SK-N-SH (cell line): ENCODE measurements at regions not wholly inside any gene's neighbourhood (a gene's known extent, or its start where the extent isn't known, plus 50 kb on each side); places are given as distances from the start of the nearest gene placed in this dataset.

ENCODE experiments used
- CTCF ChIA-PET: fragments of 300-600, 350-600 bp; formaldehyde crosslinking; extraction: SDS; loops from one replicate; lab custom pipeline; 2021; lab: Yijun Ruan, JAX
- POLR2A ChIA-PET: fragments of 350-600 bp; sonication (Branson Sonifier 250); formaldehyde crosslinking; extraction: SDS; loops from one replicate; lab custom pipeline; 2020; ENCODE audit warnings: antibody characterized with exemption, inconsistent platforms; lab: Yijun Ruan, JAX
- DNase-seq: peaks from one replicate; pipeline ENCODE4 v3.0.0; 2012
- H2AFZ ChIP-seq: fragments of 200-600 bp; sonication (generic); 2 replicates; pipeline ENCODE4 v1.8.1; 2016; ENCODE audit warnings: antibody characterized with exemption, mild to moderate bottlenecking, low read depth
- H3F3A ChIP-seq: fragments of 200-600 bp; sonication (generic); replicated peaks from 2 replicates; pipeline ENCODE3; 2016; ENCODE audit warnings: antibody characterized with exemption, mild to moderate bottlenecking; ENCODE audit not compliant: insufficient read depth
- H3K27ac ChIP-seq, 2 experiments: fragments of 200-500 bp in 1 of 2; fragments of 200-600 bp in 1 of 2; sonication (Bioruptor generic) in 1 of 2; sonication (generic), shearing (Covaris generic) in 1 of 2; 2 replicates each; pipeline versions ENCODE4 v1.5.1 to v1.6.1; 2014 to 2016; ENCODE audit warnings: low read depth in 2 of 2, inconsistent platforms in 1 of 2, low read length in 1 of 2, mild to moderate bottlenecking in 1 of 2, mixed read lengths in 1 of 2
- H3K27me3 ChIP-seq: fragments of 200-600 bp; sonication (generic), shearing (Covaris generic); 2 replicates; pipeline ENCODE4 v1.6.1; 2016; ENCODE audit warnings: mixed run types; ENCODE audit not compliant: insufficient read depth
- H3K36me3 ChIP-seq, 2 experiments: fragments of 200-500 bp in 1 of 2; fragments of 200-600 bp in 1 of 2; sonication (Bioruptor generic) in 1 of 2; sonication (generic) in 1 of 2; replicated peaks in 1 of 2; 2 replicates each; pipeline versions ENCODE3 to v1.5.1; 2014 to 2016; ENCODE audit warnings: low read length in 1 of 2, mild to moderate bottlenecking in 1 of 2; ENCODE audit not compliant: insufficient read depth in 2 of 2, control insufficient read depth in 1 of 2
- H3K4me1 ChIP-seq, 2 experiments: fragments of 200-500 bp in 1 of 2; fragments of 200-600 bp in 1 of 2; sonication (Bioruptor generic) in 1 of 2; sonication (generic), shearing (Covaris generic) in 1 of 2; 2 replicates each; pipeline versions ENCODE4 v1.5.1 to v1.6.1; 2014 to 2016; ENCODE audit warnings: low read depth in 1 of 2, low read length in 1 of 2, mixed run types in 1 of 2; ENCODE audit not compliant: insufficient read depth in 2 of 2, control insufficient read depth in 1 of 2
- H3K4me2 ChIP-seq: fragments of 200-600 bp; sonication (generic), shearing (Covaris generic); 2 replicates; pipeline ENCODE4 v1.6.1; 2017; ENCODE audit warnings: mixed run types
- H3K4me3 ChIP-seq, 2 experiments: fragments of 200-500 bp in 1 of 2; fragments of 200-600 bp in 1 of 2; sonication (Bioruptor generic) in 1 of 2; sonication (generic), shearing (Covaris generic) in 1 of 2; 2 replicates each; pipeline versions ENCODE4 v1.5.1 to v1.8.1; 2014 to 2016; ENCODE audit warnings: low read depth in 2 of 2, inconsistent platforms in 1 of 2, low read length in 1 of 2, mild to moderate bottlenecking in 1 of 2, mixed read lengths in 1 of 2, moderate library complexity in 1 of 2
- H3K79me2 ChIP-seq: fragments of 200-600 bp; sonication (generic); 2 replicates; pipeline ENCODE4 v1.8.1; 2017; ENCODE audit warnings: mild to moderate bottlenecking; ENCODE audit not compliant: insufficient read depth
- H3K9ac ChIP-seq: fragments of 200-600 bp; sonication (generic); 2 replicates; pipeline ENCODE4 v1.6.1; 2017; ENCODE audit warnings: mixed run types
- H3K9me2 ChIP-seq: fragments of 200-600 bp; sonication (generic); 2 replicates; pipeline ENCODE4 v1.6.1; 2017; ENCODE audit warnings: mixed run types
- H3K9me3 ChIP-seq: fragments of 200-600 bp; sonication (generic); 2 replicates; pipeline ENCODE4 v1.6.1; 2017; ENCODE audit warnings: mixed run types, mild to moderate bottlenecking, moderate library complexity
- H4K20me1 ChIP-seq: fragments of 200-600 bp; sonication (generic); 2 replicates; pipeline ENCODE4 v1.6.1; 2017; ENCODE audit warnings: mild to moderate bottlenecking, mixed run types; ENCODE audit not compliant: insufficient read depth
- CTCF ChIP-seq: fragments of 200-600 bp; sonication (generic); IDR thresholded peaks from 2 replicates; pipeline ENCODE4 v1.6.1; 2017; ENCODE audit warnings: antibody characterized with exemption, mild to moderate bottlenecking, moderate library complexity
- EP300 ChIP-seq, 2 experiments: IDR thresholded peaks; 2 replicates each; pipeline versions ENCODE4 v1.4.0 to v1.6.1; 2012; ENCODE audit warnings: borderline replicate concordance in 1 of 2, low read depth in 1 of 2, low read length in 1 of 2
- EZH2phosphoT487 ChIP-seq: fragments of 200-600 bp; sonication (generic); IDR thresholded peaks from 2 replicates; pipeline ENCODE4 v1.6.1; 2017; ENCODE audit warnings: low read depth, mixed run types, mild to moderate bottlenecking, antibody characterized with exemption, moderate library complexity, borderline replicate concordance
- GATA2 ChIP-seq: sonication (generic); formaldehyde crosslinking; IDR thresholded peaks from 2 replicates; pipeline ENCODE4 v1.5.0; 2020; ENCODE audit warnings: mild to moderate bottlenecking, missing genetic modification reagents
- MXI1 ChIP-seq: IDR thresholded peaks from 2 replicates; pipeline ENCODE4 v1.6.1; 2012; ENCODE audit warnings: mild to moderate bottlenecking, low read depth, low read length, improper control_type of control experiment
- SMC3 ChIP-seq: IDR thresholded peaks from 2 replicates; pipeline ENCODE4 v1.6.1; 2012; ENCODE audit warnings: low read depth, low read length, improper control_type of control experiment
- TAF1 ChIP-seq: IDR thresholded peaks from 2 replicates; pipeline ENCODE4 v1.6.1; 2012; ENCODE audit warnings: low read depth, mild to moderate bottlenecking, low read length, moderate library complexity, borderline replicate concordance
- TEAD4 ChIP-seq: IDR thresholded peaks from 2 replicates; pipeline ENCODE4 v1.4.0; 2012; ENCODE audit warnings: mild to moderate bottlenecking, borderline replicate concordance; ENCODE audit not compliant: insufficient read depth
- WGBS: methylation state at CpG from one replicate; pipeline ENCODE4 v1.1.6; 2017; ENCODE audit warnings: low lambda C conversion rate; 5-methylcytosine and 5-hydroxymethylcytosine counted together
- TF ChIP-seq, protein P1 (sequence below): IDR thresholded peaks from 2 replicates; pipeline ENCODE4 v1.4.0; 2012; ENCODE audit warnings: low read depth, borderline replicate concordance
- TF ChIP-seq, protein P2 (sequence below): IDR thresholded peaks from 2 replicates; pipeline ENCODE4 v1.6.1; 2012; ENCODE audit warnings: mild to moderate bottlenecking, low read depth, low read length, moderate library complexity
- TF ChIP-seq, protein P3 (sequence below): fragments of 150-350 bp; IDR thresholded peaks from 2 replicates; pipeline ENCODE4 v1.6.1; 2016; ENCODE audit warnings: mild to moderate bottlenecking, low read depth, low read length
- TF ChIP-seq, protein P4 (sequence below): IDR thresholded peaks from 2 replicates; pipeline ENCODE4 v1.4.0; 2012; ENCODE audit warnings: low read depth, borderline replicate concordance

- Histone ChIP-seq H3K9ac (no peak overlapping the region), H2AFZ (no peak overlapping the region), H3K36me3 (no peaks in the 10 kb centered on the region), H3K79me2 (no peaks in the 10 kb centered on the region), H3K9me2 (no peaks in the 10 kb centered on the region), H3K27me3 (no peaks in the 10 kb centered on the region), H3K4me1 (no peaks in the 10 kb centered on the region), H3K9me3 (no peaks in the 10 kb centered on the region), H3K4me3 (no peak overlapping the region), H4K20me1 (no peaks in the 10 kb centered on the region), H3K27ac (no peak overlapping the region), H3F3A (no peaks in the 10 kb centered on the region), H3K4me2 (no peak overlapping the region)
- ChIA-PET POLR2A (no interaction called here), CTCF (no interaction called here)
- no peak for TF ChIP-seq TEAD4
- TF ChIP-seq, protein P1, sequence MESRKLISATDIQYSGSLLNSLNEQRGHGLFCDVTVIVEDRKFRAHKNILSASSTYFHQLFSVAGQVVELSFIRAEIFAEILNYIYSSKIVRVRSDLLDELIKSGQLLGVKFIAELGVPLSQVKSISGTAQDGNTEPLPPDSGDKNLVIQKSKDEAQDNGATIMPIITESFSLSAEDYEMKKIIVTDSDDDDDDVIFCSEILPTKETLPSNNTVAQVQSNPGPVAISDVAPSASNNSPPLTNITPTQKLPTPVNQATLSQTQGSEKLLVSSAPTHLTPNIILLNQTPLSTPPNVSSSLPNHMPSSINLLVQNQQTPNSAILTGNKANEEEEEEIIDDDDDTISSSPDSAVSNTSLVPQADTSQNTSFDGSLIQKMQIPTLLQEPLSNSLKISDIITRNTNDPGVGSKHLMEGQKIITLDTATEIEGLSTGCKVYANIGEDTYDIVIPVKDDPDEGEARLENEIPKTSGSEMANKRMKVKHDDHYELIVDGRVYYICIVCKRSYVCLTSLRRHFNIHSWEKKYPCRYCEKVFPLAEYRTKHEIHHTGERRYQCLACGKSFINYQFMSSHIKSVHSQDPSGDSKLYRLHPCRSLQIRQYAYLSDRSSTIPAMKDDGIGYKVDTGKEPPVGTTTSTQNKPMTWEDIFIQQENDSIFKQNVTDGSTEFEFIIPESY, result no peak
- WGBS, result 0% methylated on average over 1 of the region's 1 CpG
- no peak for DNase-seq
Observed at GRCh38 chr2:81872006-81872405, 1567.5 kb upstream of the LRRTM1 start.

DNA sequence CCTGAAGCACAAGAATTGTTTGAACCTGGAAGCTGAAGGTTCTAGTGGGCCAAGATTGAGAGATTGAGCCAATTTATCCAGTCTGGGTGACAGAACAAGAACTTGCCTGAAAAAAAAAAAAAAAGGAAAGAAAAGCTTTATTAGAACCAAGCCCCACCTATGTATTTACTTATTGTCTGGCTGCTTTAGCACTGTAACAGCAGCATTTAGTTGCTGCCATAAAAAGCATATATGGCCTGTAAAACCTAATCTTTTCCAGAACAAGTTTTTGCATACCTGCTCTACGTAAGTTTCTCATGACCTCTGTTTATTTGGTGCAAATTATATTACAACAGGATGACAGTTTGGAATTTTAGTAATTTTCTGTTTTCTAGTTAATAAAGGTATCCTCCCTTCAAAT, 1565.6 kb upstream of the LRRTM1 start:
- Histone ChIP-seq H3F3A (no peaks in the 10 kb centered on the region), H2AFZ (no peak overlapping the region), H3K4me3 (no peak overlapping the region), H3K4me1 (no peaks in the 10 kb centered on the region), H3K27ac (no peak overlapping the region), H3K79me2 (no peaks in the 10 kb centered on the region), H3K9ac (no peak overlapping the region), H4K20me1 (no peaks in the 10 kb centered on the region), H3K4me2 (no peak overlapping the region), H3K9me3 (no peaks in the 10 kb centered on the region), H3K9me2 (no peaks in the 10 kb centered on the region), H3K36me3 (no peaks in the 10 kb centered on the region), H3K27me3 (no peaks in the 10 kb centered on the region)
- POLR2A ChIA-PET, result no interaction called here
- WGBS, result 12% methylated on average over 1 of the region's 1 CpG
- TF ChIP-seq TAF1, result no peak
- TF ChIP-seq MXI1, result no peak
- TF ChIP-seq, protein P2, sequence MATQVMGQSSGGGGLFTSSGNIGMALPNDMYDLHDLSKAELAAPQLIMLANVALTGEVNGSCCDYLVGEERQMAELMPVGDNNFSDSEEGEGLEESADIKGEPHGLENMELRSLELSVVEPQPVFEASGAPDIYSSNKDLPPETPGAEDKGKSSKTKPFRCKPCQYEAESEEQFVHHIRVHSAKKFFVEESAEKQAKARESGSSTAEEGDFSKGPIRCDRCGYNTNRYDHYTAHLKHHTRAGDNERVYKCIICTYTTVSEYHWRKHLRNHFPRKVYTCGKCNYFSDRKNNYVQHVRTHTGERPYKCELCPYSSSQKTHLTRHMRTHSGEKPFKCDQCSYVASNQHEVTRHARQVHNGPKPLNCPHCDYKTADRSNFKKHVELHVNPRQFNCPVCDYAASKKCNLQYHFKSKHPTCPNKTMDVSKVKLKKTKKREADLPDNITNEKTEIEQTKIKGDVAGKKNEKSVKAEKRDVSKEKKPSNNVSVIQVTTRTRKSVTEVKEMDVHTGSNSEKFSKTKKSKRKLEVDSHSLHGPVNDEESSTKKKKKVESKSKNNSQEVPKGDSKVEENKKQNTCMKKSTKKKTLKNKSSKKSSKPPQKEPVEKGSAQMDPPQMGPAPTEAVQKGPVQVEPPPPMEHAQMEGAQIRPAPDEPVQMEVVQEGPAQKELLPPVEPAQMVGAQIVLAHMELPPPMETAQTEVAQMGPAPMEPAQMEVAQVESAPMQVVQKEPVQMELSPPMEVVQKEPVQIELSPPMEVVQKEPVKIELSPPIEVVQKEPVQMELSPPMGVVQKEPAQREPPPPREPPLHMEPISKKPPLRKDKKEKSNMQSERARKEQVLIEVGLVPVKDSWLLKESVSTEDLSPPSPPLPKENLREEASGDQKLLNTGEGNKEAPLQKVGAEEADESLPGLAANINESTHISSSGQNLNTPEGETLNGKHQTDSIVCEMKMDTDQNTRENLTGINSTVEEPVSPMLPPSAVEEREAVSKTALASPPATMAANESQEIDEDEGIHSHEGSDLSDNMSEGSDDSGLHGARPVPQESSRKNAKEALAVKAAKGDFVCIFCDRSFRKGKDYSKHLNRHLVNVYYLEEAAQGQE, result no peak
- TF ChIP-seq EP300 (IDR thresholded peaks at IDR 0.05; ENCODE audit: borderline replicate concordance in 1 of 2, low read depth in 1 of 2, low read length in 1 of 2), result no peak
- TF ChIP-seq, protein P3, sequence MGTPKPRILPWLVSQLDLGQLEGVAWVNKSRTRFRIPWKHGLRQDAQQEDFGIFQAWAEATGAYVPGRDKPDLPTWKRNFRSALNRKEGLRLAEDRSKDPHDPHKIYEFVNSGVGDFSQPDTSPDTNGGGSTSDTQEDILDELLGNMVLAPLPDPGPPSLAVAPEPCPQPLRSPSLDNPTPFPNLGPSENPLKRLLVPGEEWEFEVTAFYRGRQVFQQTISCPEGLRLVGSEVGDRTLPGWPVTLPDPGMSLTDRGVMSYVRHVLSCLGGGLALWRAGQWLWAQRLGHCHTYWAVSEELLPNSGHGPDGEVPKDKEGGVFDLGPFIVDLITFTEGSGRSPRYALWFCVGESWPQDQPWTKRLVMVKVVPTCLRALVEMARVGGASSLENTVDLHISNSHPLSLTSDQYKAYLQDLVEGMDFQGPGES, result no peak
- no peak for TF ChIP-seq GATA2 (CRISPR knock-in tag)
- TF ChIP-seq EZH2phosphoT487, result no peak
- no peak for TF ChIP-seq CTCF
- TF ChIP-seq, protein P4, sequence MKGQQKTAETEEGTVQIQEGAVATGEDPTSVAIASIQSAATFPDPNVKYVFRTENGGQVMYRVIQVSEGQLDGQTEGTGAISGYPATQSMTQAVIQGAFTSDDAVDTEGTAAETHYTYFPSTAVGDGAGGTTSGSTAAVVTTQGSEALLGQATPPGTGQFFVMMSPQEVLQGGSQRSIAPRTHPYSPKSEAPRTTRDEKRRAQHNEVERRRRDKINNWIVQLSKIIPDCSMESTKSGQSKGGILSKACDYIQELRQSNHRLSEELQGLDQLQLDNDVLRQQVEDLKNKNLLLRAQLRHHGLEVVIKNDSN, result no peak
- no peak for TF ChIP-seq SMC3
- no peak for DNase-seq
- CTCF ChIA-PET, result no interaction called here
